ENCODE measurements at regions not wholly inside any gene's neighbourhood (a gene's known extent, or its start where the extent isn't known, plus 50 kb on each side); places are given as distances from the start of the nearest gene placed in this dataset.
"Not testable (repeated sequence)": the region's sequence is repeated elsewhere in the genome, so short reads cannot be mapped to it uniquely, and the experiment has no call there.

DNA sequence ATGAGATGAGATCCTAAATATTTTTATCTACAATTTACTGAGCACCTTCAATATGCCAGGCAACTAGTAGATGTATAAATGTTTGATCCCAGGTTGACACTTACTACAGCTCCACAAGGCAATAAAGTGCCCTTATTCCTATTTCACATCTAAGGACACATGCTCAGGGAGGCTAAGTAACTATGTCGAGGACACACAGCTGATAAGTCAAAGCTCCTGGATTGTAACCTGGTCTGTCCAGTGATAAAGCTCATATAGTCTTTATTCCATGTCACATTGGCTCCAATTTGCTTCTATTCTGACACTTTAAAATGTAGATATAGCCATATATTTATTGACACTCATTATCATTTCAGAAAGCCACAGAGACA is 93.8 kb upstream of the BMAL1 start:
- no peaks in the 10 kb centered on the region for H3K27me3 ChIP-seq (replicated peaks; ENCODE audit: insufficient read depth)
- no peak overlapping the region for H3K27ac ChIP-seq
- DNase-seq (ENCODE audit: low spot score): no peak
- H3K4me1 ChIP-seq (replicated peaks): no peaks in the 10 kb centered on the region
- no peaks in the 10 kb centered on the region for H3K9me3 ChIP-seq
- intact Hi-C loops (cut with DNase I): loop anchor here (5.0 kb wide), 1 partner anchor 222 kb away; no protein-coding TSS in a partner anchor
- TF ChIP-seq POLR2A (IDR thresholded peaks at IDR 0.05) (no peak), POLR2AphosphoS5 (IDR thresholded peaks at IDR 0.05) (no peak)
- 92% methylated on average over 1 of the region's 1 CpG for WGBS
- no peak overlapping the region for H3K4me3 ChIP-seq
- H3K36me3 ChIP-seq: no peaks in the 10 kb centered on the region

- no peak for DNase-seq (ENCODE audit: low spot score)
- no peaks in the 10 kb centered on the region for H3K9me3 ChIP-seq
- H3K4me1 ChIP-seq (replicated peaks): no peaks in the 10 kb centered on the region
- intact Hi-C loops (cut with DNase I): loop anchor here (5.0 kb wide), 1 partner anchor 222 kb away; no protein-coding TSS in a partner anchor
- H3K4me3 ChIP-seq: no peak overlapping the region
- 66% methylated on average over 9 of the region's 9 CpGs for WGBS
- no peak overlapping the region for H3K27ac ChIP-seq
- no peak for TF ChIP-seq POLR2AphosphoS5 (IDR thresholded peaks at IDR 0.05)
- TF ChIP-seq CTCF (IDR thresholded peaks at IDR 0.05): no peak
- TF ChIP-seq POLR2A (IDR thresholded peaks at IDR 0.05): no peak
- H3K36me3 ChIP-seq: no peaks in the 10 kb centered on the region
- H3K27me3 ChIP-seq (replicated peaks; ENCODE audit: insufficient read depth): no peaks in the 10 kb centered on the region
Measured at GRCh38 chr11:13184295-13184794, 93.2 kb upstream of the BMAL1 start.

DNA sequence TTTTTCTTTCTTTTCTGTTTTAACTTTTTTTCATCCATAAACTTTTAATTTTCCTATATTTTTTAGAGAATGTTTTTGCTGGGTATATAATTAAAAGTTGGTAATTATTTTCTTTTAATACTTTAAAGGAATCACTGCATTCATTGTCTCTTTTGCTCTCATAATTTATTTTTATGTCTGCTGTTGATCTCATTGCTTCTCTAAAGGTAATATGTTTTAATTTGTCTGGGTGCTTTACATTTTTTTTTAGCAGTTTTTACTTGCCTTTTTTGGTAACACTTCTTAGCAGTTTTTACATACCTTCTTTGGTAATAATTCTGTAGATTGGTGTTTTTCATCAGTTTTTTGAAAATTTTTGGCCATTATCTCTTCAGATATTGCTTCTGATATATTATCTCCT is 89.4 kb upstream of the BMAL1 start:
- no peaks in the 10 kb centered on the region for H3K27me3 ChIP-seq (replicated peaks; ENCODE audit: insufficient read depth)
- no peak for DNase-seq (ENCODE audit: low spot score)
- intact Hi-C loops (cut with DNase I): no loop called here
- H3K27ac ChIP-seq: no peak overlapping the region
- no peak for TF ChIP-seq POLR2AphosphoS5 (IDR thresholded peaks at IDR 0.05)
- no peak for TF ChIP-seq CTCF (IDR thresholded peaks at IDR 0.05)
- TF ChIP-seq POLR2A (IDR thresholded peaks at IDR 0.05): no peak
- H3K4me1 ChIP-seq (replicated peaks): no peaks in the 10 kb centered on the region
- no peaks in the 10 kb centered on the region for H3K36me3 ChIP-seq
- H3K4me3 ChIP-seq: no peak overlapping the region
- no peaks in the 10 kb centered on the region for H3K9me3 ChIP-seq

DNA sequence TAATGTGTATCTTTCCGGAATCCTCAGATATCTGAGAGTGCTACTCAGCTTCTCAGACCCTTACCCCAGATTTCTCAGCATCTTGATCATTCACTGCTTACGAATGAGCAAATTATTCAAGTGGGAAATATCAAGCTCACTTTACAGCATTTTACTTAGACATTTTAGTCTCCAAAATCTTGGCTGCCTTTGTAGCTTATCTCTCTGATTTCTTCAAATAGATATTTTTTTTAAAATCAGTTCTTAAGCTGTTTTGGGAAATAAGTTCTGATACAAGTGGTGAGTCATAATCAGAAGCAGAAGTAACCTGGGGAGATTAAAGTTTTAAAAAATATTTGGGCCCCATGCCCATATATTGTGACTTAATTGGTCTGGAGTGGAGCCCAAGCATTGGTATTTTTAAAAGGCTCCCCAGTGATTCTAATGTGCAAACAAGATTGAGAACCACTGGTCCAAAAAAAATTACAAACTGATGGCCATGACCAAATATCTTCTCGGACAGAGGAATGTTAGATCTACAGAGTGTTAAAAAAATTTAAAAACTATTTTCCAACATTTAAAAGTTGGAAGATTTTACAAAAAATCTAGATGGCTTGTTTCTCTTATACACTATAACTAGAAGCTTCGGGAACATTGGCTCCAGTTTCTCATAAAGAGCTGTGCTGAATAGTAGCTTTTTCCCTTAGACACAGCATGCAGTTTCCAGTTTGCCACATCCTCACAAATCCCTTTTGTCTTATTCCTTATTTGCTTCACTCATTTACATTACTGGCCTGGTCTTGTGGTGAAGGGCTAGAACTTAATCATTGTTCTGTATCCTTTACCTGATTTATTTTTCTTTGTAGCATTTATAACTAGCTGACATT is 87.8 kb upstream of the BMAL1 start:
- TF ChIP-seq POLR2A (IDR thresholded peaks at IDR 0.05) (no peak), POLR2AphosphoS5 (IDR thresholded peaks at IDR 0.05) (no peak), CTCF (IDR thresholded peaks at IDR 0.05) (no peak)
- no peak overlapping the region for H3K4me3 ChIP-seq
- no peak overlapping the region for H3K27ac ChIP-seq
- H3K4me1 ChIP-seq (replicated peaks): no peaks in the 10 kb centered on the region
- no peaks in the 10 kb centered on the region for H3K27me3 ChIP-seq (replicated peaks; ENCODE audit: insufficient read depth)
- 63% methylated on average over 4 of the region's 4 CpGs for WGBS
- H3K9me3 ChIP-seq: no peaks in the 10 kb centered on the region
- no peaks in the 10 kb centered on the region for H3K36me3 ChIP-seq
- intact Hi-C loops (cut with DNase I): no loop called here
- no peak for DNase-seq (ENCODE audit: low spot score)

DNA sequence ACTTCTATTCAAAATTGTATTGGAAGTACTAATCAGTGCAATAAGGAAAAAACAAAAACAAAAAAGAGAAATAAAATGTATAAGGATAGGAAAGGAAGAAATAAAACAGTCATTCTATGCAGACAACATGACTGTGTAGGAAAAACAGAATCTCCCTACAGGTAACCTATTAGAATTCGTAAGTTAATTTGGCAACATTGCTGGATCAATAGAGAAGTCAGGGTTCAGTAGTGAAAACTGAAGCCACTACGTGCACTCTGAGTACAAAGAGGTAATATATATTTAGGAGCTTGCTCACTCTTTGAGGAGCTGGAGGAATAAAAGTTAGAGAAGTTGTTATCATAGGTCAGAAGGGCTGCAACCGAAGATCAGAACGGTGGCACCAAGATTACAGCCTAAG is 84.0 kb upstream of the BMAL1 start:
- Histone ChIP-seq H3K36me3 (no peaks in the 10 kb centered on the region), H3K9me3 (no peaks in the 10 kb centered on the region), H3K4me3 (no peak overlapping the region), H3K27ac (no peak overlapping the region), H3K4me1 (replicated peaks) (no peaks in the 10 kb centered on the region), H3K27me3 (replicated peaks; ENCODE audit: insufficient read depth) (no peaks in the 10 kb centered on the region)
- WGBS: 68% methylated on average over 4 of the region's 4 CpGs
- intact Hi-C loops (cut with DNase I): no loop called here
- no peak for TF ChIP-seq CTCF (IDR thresholded peaks at IDR 0.05)
- no peak for TF ChIP-seq POLR2AphosphoS5 (IDR thresholded peaks at IDR 0.05)
- no peak for TF ChIP-seq POLR2A (IDR thresholded peaks at IDR 0.05)
- DNase-seq (ENCODE audit: low spot score): no peak

DNA sequence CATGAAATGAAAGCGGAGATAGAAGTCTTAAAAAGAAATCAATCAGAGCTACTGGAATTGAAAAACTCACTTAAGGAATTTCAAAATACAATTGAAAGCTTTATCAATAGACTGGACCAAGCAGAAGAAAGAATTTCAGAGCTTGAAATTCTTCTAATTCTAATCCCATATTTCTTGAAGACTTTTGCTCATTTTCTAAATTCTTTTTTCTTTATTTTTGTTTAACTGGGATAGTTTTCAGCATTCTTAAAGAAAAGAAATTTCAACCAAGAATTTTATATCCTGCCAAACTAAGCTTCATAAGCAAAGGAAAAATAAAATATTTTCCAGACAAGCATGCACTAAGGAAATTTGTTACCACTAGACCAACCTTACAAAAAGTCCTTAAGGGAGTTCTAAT is 80.2 kb upstream of the BMAL1 start:
- H3K4me3 ChIP-seq; H3K27ac ChIP-seq; intact Hi-C loops (cut with DNase I); DNase-seq (ENCODE audit: low spot score); H3K4me1 ChIP-seq (replicated peaks); H3K9me3 ChIP-seq; H3K27me3 ChIP-seq (replicated peaks; ENCODE audit: insufficient read depth); H3K36me3 ChIP-seq: not testable (repeated sequence)
- WGBS: 0% methylated on average over 1 of the region's 1 CpG

Measured in prostate gland (tissue), 2 donors.